T-cell (primary cell): ENCODE measurements at regions not wholly inside any gene's neighbourhood (a gene's known extent, or its start where the extent isn't known, plus 50 kb on each side); places are given as distances from the start of the nearest gene placed in this dataset.

Experiments
- ATAC-seq, 4 experiments: fragments of 200-7000 bp in 3 of 4; fragments of 150-1000 bp in 1 of 4; cut with Tn5 transposase; replicated peaks in 1 of 4; 1 replicate in 3 of 4; 2 replicates in 1 of 4; pipeline ENCODE4 v1.10.0; 2021; ENCODE audit warnings: moderate library complexity in 3 of 4, mild to moderate bottlenecking in 2 of 4, moderate number of reproducible peaks in 1 of 4
- CTCF ChIA-PET, 2 donors: fragments of 300-600 bp; sonication (Branson Sonifier 250); formaldehyde crosslinking; loops; one replicate each; lab custom pipeline; 2022; ENCODE audit warnings: antibody characterized with exemption in 2 of 2; lab: Charles Lee
- POLR2A ChIA-PET, 2 donors: fragments of 300-600 bp; sonication (Branson Sonifier 250); formaldehyde crosslinking; loops; one replicate each; lab custom pipeline; 2022; ENCODE audit warnings: antibody characterized with exemption in 2 of 2; lab: Charles Lee
- DNase-seq, 35 experiments: peaks; one replicate each; pipeline versions ENCODE4 v3.0.0 to v3.0.0-alpha.2; 2013 to 2023
- H3K27ac ChIP-seq: one replicate; pipeline ENCODE4 v1.5.1; 2013; ENCODE audit warnings: low read length
- H3K27me3 ChIP-seq, 2 experiments: replicated peaks in 1 of 2; 1 replicate in 1 of 2; 2 replicates in 1 of 2; pipeline versions ENCODE4 v1.6.1 to v1.7.0; 2013; ENCODE audit warnings: low read length in 1 of 2, mixed read lengths in 1 of 2; ENCODE audit not compliant: control insufficient read depth in 2 of 2, insufficient read depth in 2 of 2; ENCODE audit errors: extremely low read depth in 1 of 2
- H3K36me3 ChIP-seq, 2 donors: 1 replicate in 1 of 2; 2 replicates in 1 of 2; pipeline versions ENCODE4 v1.6.1 to v1.7.0; 2013; ENCODE audit warnings: low read length in 1 of 2; ENCODE audit not compliant: control insufficient read depth in 2 of 2, insufficient read depth in 1 of 2; ENCODE audit errors: extremely low read depth in 1 of 2
- H3K4me1 ChIP-seq, 2 experiments: 1 replicate in 1 of 2; 2 replicates in 1 of 2; pipeline versions ENCODE4 v1.6.1 to v1.7.0; 2013; ENCODE audit warnings: low read length in 2 of 2, mixed read lengths in 1 of 2; ENCODE audit not compliant: insufficient read depth in 2 of 2, control insufficient read depth in 1 of 2; ENCODE audit errors: extremely low read depth in 1 of 2
- H3K4me3 ChIP-seq, 2 donors: 1 replicate in 1 of 2; 2 replicates in 1 of 2; pipeline versions ENCODE4 v1.5.1 to v1.7.0; 2013; ENCODE audit warnings: mild to moderate bottlenecking in 2 of 2, low read length in 1 of 2, moderate library complexity in 1 of 2; ENCODE audit not compliant: control insufficient read depth in 1 of 2; ENCODE audit errors: extremely low read depth in 1 of 2
- H3K9me3 ChIP-seq: 2 replicates; pipeline ENCODE4 v1.7.0; 2013
- H3K27ac Mint-ChIP-seq, 2 donors: one replicate each; pipeline ENCODE4 v1.8.0; 2020 to 2021; ENCODE audit warnings: mild to moderate bottlenecking in 2 of 2, mixed read lengths in 2 of 2
- H3K27me3 Mint-ChIP-seq, 2 donors: one replicate each; pipeline ENCODE4 v1.8.0; 2021 to 2022; ENCODE audit warnings: mixed read lengths in 2 of 2
- H3K36me3 Mint-ChIP-seq: one replicate; pipeline ENCODE4 v1.8.0; 2021; ENCODE audit warnings: mixed read lengths
- H3K4me1 Mint-ChIP-seq, 3 donors: one replicate each; pipeline ENCODE4 v1.8.0; 2020 to 2022; ENCODE audit warnings: mixed read lengths in 3 of 3, mild to moderate bottlenecking in 1 of 3
- H3K4me3 Mint-ChIP-seq, 3 donors: one replicate each; pipeline ENCODE4 v1.8.0; 2020 to 2022; ENCODE audit warnings: mild to moderate bottlenecking in 3 of 3, mixed read lengths in 3 of 3, moderate library complexity in 3 of 3
- H3K9me3 Mint-ChIP-seq, 3 donors: one replicate each; pipeline ENCODE4 v1.8.0; 2020 to 2022; ENCODE audit warnings: mixed read lengths in 3 of 3
- WGBS: methylation state at CpG from one replicate; pipeline ENCODE4 v1.1.5; 2013; ENCODE audit warnings: missing lambda C conversion rate; ENCODE audit not compliant: insufficient coverage; 5-methylcytosine and 5-hydroxymethylcytosine counted together

DNA sequence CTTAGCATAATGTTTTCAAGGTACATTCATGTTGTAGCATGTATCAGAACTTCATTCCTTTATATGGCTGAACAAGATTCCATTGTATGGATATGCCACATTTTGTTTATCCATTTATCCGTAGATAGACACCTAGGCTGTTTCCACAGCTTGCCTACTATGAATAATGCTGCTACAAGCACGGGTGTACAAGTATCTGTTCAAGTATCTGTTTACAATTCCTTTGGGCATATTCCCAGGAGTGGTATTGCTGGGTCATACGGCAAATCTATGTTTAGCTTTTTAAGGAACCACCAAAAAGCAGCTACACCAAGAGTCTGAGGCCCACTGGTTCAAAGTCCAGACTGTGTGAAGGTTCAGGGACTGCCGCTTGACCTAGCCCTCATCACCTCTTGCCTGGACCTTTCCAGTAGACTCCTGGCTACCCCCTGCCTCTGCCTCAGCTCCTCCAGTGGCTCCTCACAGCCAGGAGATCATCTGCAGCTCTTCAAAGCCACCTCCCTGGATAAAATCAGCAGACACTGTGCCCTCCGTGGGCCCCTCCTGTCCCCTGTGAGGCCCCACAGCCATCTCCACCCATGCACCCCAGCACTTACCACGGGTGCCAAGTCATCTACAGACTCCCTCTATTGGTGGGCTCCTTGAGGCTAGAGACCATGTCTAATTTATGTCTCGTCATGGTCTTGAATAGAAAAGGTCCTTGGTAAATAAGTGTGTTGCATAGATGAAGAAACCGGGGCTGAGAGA, 160.3 kb downstream of the MN1 start:
- H3K27me3 Mint-ChIP-seq, result peaks cover 5 to 7% of the 10 kb centered on the region in 2 donors
- 75% methylated on average over 6 of the region's 8 CpGs for WGBS
- Histone ChIP-seq H3K4me3 (no peak overlapping the region), H3K27ac (no peak overlapping the region), H3K9me3 (no peaks in the 10 kb centered on the region), H3K36me3 (no peaks in the 10 kb centered on the region), H3K27me3 (peaks cover 0 to 13% of the 10 kb centered on the region in 2 experiments), H3K4me1 (no peaks in the 10 kb centered on the region)
- H3K4me3 Mint-ChIP-seq, result no peak overlapping the region
- no peaks in the 10 kb centered on the region for H3K36me3 Mint-ChIP-seq
- DNase-seq (no peak), ATAC-seq (no peak)
- ChIA-PET POLR2A (no interaction called here), CTCF (no interaction called here)
- no peaks in the 10 kb centered on the region for H3K9me3 Mint-ChIP-seq
- no peak overlapping the region for H3K27ac Mint-ChIP-seq
- no peaks in the 10 kb centered on the region for H3K4me1 Mint-ChIP-seq

DNA sequence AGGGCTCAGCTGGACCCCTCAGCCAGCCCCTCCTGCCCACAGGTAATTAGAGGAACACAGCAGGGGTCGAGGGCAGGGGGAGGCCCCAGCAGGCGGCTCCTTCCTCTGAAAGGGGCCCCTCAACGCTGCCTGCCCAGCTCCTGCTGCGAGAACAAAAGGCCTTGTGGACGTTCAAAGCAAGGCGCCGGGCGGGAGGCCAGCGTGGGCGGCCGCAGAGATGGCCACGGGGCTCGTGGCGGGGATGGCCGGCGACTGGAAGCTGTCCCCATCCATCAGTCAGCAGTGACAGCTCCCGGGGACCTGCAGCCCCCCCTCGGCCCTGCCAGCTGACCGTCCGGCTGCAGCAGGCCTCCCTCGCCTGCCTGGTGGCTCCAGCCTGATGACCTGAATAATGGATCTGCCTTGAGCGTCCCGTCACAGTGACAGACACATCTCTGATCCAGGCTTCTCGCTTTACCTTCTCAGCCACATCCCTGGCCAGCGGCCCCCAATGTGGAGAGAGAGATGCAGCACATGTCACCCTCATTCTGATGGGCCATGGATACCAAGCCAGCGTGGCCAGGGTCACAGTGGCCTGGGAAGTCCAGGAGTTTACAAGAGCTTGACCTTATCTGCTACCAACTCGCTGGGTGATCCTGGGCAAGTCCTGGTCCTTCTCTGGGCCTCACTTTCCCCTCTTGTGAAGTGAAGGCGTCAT, 159.3 kb downstream of the MN1 start:
- peaks cover 0 to 12% of the 10 kb centered on the region in 2 experiments for H3K27me3 ChIP-seq
- no peak overlapping the region for H3K4me3 Mint-ChIP-seq
- CTCF ChIA-PET, result no interaction called here

DNA sequence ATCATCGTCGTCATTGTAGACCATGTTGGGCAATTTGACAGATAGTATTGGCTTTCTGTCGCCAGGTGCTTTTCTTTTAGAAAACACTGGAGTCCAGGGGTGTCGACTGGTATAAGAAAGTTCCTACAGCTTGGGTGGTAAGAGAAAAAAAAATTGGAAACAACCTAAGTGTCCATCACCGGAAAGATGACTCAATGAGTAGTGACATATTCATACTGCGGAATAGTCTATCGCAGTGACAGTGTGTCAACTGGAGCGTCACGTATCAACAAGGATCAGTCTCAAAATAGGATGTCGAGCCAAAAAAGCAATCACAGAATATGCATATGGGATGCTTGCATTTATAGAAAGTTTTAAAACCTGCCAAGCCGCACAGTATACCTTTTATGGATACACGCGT, 157.6 kb downstream of the MN1 start:
- H3K36me3 Mint-ChIP-seq, result no peaks in the 10 kb centered on the region
- POLR2A ChIA-PET, result no interaction called here
- H3K4me3 Mint-ChIP-seq, result no peak overlapping the region
- H3K27ac Mint-ChIP-seq, result no peak overlapping the region
- Histone ChIP-seq H3K4me3 (no peak overlapping the region), H3K4me1 (no peaks in the 10 kb centered on the region), H3K36me3 (no peaks in the 10 kb centered on the region), H3K27me3 (peaks cover 0 to 12% of the 10 kb centered on the region in 2 experiments), H3K9me3 (no peaks in the 10 kb centered on the region), H3K27ac (no peak overlapping the region)
- CTCF ChIA-PET, result no interaction called here
- no peaks in the 10 kb centered on the region for H3K9me3 Mint-ChIP-seq
- no peaks in the 10 kb centered on the region for H3K4me1 Mint-ChIP-seq
- peaks cover 5 to 11% of the 10 kb centered on the region in 2 donors for H3K27me3 Mint-ChIP-seq
- ATAC-seq (no peak), DNase-seq (no peak)
- 88% methylated on average over 7 of the region's 13 CpGs for WGBS

More for the DNA sequence above, 159.3 kb downstream of the MN1 start:
- no peaks in the 10 kb centered on the region for H3K9me3 ChIP-seq
- DNase-seq (no peak), ATAC-seq (no peak)
- 82% methylated on average over 27 of the region's 28 CpGs for WGBS
- no peak overlapping the region for H3K27ac ChIP-seq
- H3K27ac Mint-ChIP-seq, result no peak overlapping the region
- no peaks in the 10 kb centered on the region for H3K9me3 Mint-ChIP-seq
- no peak overlapping the region for H3K4me3 ChIP-seq
- peaks cover 2 to 4% of the 10 kb centered on the region in 2 donors for H3K27me3 Mint-ChIP-seq
- POLR2A ChIA-PET, result no interaction called here
- no peaks in the 10 kb centered on the region for H3K4me1 Mint-ChIP-seq
- no peaks in the 10 kb centered on the region for H3K4me1 ChIP-seq
- H3K36me3 Mint-ChIP-seq, result no peaks in the 10 kb centered on the region
- H3K36me3 ChIP-seq, result no peaks in the 10 kb centered on the region

DNA sequence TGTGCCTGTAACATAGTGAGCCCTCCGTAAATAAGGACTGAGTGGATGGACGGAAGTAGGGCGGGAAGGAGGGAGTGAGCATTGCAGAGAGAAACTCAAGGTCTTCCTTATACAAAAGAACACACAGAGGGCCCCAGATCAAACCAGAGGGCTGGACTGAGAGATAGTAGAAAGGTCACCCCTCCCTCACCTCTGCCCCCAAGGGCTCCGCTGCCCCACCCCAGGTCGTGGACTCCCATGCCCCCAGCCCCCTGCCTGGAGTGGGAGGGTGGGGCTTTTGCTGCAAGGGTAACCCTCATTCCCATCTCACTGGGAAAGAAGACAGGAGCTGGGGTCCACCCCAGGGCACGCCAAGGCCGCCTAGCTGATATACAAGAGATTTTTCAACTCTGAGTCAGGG, 157.0 kb downstream of the MN1 start:
- Histone ChIP-seq H3K9me3 (no peaks in the 10 kb centered on the region), H3K27me3 (peaks cover 0 to 12% of the 10 kb centered on the region in 2 experiments), H3K4me1 (no peaks in the 10 kb centered on the region), H3K36me3 (no peaks in the 10 kb centered on the region), H3K27ac (no peak overlapping the region), H3K4me3 (no peak overlapping the region)
- no peak for ATAC-seq
- no peaks in the 10 kb centered on the region for H3K36me3 Mint-ChIP-seq
- no peak overlapping the region for H3K27ac Mint-ChIP-seq
- ChIA-PET POLR2A (no interaction called here), CTCF (no interaction called here)
- peaks cover 5 to 12% of the 10 kb centered on the region in 2 donors for H3K27me3 Mint-ChIP-seq
- no peaks in the 10 kb centered on the region for H3K9me3 Mint-ChIP-seq
- no peaks in the 10 kb centered on the region for H3K4me1 Mint-ChIP-seq
- no peak for DNase-seq
- no peak overlapping the region for H3K4me3 Mint-ChIP-seq
- no CpG with 5 or more reads among the region's 7 CpGs for WGBS

DNA sequence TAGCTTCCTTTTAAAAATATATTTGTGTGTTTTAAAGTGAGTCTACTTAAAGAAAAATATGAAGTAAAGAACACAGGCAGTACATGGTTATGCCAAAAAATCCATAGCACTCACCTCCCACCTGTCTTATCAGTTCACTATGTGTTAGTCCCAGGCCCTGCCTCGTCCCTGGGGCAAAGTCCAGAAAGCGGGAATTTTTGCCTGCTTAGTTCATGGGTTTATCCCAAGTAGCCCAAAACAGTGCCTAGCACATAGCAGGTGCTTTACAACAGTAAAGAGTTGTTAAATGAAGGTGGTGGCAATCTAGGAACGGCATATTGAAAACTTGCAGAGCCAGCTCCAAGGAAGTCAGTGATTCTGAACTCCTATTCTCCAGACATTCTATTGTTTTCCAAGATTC, 154.0 kb downstream of the MN1 start:
- peaks cover 6 to 16% of the 10 kb centered on the region in 2 donors for H3K27me3 Mint-ChIP-seq
- CTCF ChIA-PET, result no interaction called here
- DNase-seq (no peak), ATAC-seq (no peak)
- POLR2A ChIA-PET, result no interaction called here
- H3K36me3 ChIP-seq, result no peaks in the 10 kb centered on the region
- H3K4me3 Mint-ChIP-seq, result no peak overlapping the region
- no peaks in the 10 kb centered on the region for H3K9me3 ChIP-seq
- no peaks in the 10 kb centered on the region for H3K4me1 Mint-ChIP-seq
- H3K27ac ChIP-seq, result no peak overlapping the region
- H3K27ac Mint-ChIP-seq, result no peak overlapping the region
- H3K9me3 Mint-ChIP-seq, result no peaks in the 10 kb centered on the region
- H3K27me3 ChIP-seq, result peaks cover 0 to 20% of the 10 kb centered on the region in 2 experiments
- H3K36me3 Mint-ChIP-seq, result no peaks in the 10 kb centered on the region
- 73% methylated on average over 3 of the region's 3 CpGs for WGBS
- no peaks in the 10 kb centered on the region for H3K4me1 ChIP-seq
- H3K4me3 ChIP-seq, result no peak overlapping the region

DNA sequence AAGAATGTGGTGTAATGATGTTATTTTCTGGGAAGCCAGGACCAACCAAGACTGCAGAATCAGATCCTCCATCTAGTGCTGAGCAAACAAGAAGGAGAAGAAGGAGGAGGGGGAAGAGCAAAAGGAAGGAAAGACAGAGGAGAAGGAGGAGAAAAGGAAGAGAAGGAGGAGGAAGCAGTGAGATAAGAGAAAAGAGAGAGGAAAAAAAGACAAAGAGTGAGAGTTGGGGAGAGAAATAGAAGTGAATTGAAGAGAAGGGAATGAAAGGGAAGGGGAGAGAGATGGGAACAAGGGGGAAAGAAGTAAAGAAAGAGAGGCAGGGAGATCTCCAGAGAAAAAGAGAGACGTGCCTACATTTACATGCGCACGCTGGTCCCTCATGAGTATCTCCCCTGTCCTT, 153.5 kb downstream of the MN1 start:
- Mint-ChIP-seq H3K4me1 (no peaks in the 10 kb centered on the region), H3K4me3 (no peak overlapping the region), H3K9me3 (no peaks in the 10 kb centered on the region), H3K36me3 (no peaks in the 10 kb centered on the region), H3K27ac (no peak overlapping the region), H3K27me3 (peaks cover 6 to 16% of the 10 kb centered on the region in 2 donors)
- Histone ChIP-seq H3K4me1 (no peaks in the 10 kb centered on the region), H3K9me3 (no peaks in the 10 kb centered on the region), H3K27ac (no peak overlapping the region), H3K27me3 (peaks cover 0 to 18% of the 10 kb centered on the region in 2 experiments), H3K36me3 (no peaks in the 10 kb centered on the region), H3K4me3 (no peak overlapping the region)
- no peak for ATAC-seq
- no CpG with 5 or more reads among the region's 3 CpGs for WGBS
- ChIA-PET CTCF (no interaction called here), POLR2A (no interaction called here)
- DNase-seq, result no peak
